ENCODE measurements at regions not wholly inside any gene's neighbourhood (a gene's known extent, or its start where the extent isn't known, plus 50 kb on each side); places are given as distances from the start of the nearest gene placed in this dataset.

- CTCF ChIA-PET = no interaction called here
- H3K9me3 Mint-ChIP-seq (ENCODE audit: low read depth, unreplicated experiment) = no peaks in the 10 kb centered on the region
- H3K27me3 Mint-ChIP-seq (ENCODE audit: unreplicated experiment) = no peaks in the 10 kb centered on the region
- H3K4me1 Mint-ChIP-seq (ENCODE audit: low read depth, unreplicated experiment) = no peaks in the 10 kb centered on the region
- H3K4me3 Mint-ChIP-seq (ENCODE audit: low read depth, unreplicated experiment) = no peak overlapping the region
- no peak overlapping the region for H3K27ac Mint-ChIP-seq (ENCODE audit: unreplicated experiment)
- no peak for TF ChIP-seq CTCF (IDR thresholded peaks at IDR 0.05; ENCODE audit: unreplicated experiment)
- intact Hi-C loops (cut with micrococcal nuclease; ENCODE audit: unreplicated experiment) = loop anchor here (5.0 kb wide), 1 partner anchor 871 kb away; no protein-coding TSS in a partner anchor
- no TSS peak for BruUV-seq (replicated peaks)
- H3K36me3 Mint-ChIP-seq (ENCODE audit: insufficient read depth, unreplicated experiment) = no peaks in the 10 kb centered on the region
- DNase-seq = no peak
These were observed 325.5 kb upstream of the IMPG1 start for GRCh38 chr6:76397966-76398365.

GRCh38 chr6:76382201-76382600, 309.7 kb upstream of the IMPG1 start:
- no TSS peak for BruUV-seq (replicated peaks)
- peaks cover 5% of the 10 kb centered on the region for H3K9me3 Mint-ChIP-seq (ENCODE audit: low read depth, unreplicated experiment)
- H3K27ac Mint-ChIP-seq (ENCODE audit: unreplicated experiment) = no peak overlapping the region

GRCh38 chr6:76381612-76382011, 309.1 kb upstream of the IMPG1 start:
- intact Hi-C loops (cut with micrococcal nuclease; ENCODE audit: unreplicated experiment) = no loop called here
- CTCF ChIA-PET = no interaction called here
- Mint-ChIP-seq H3K4me1 (ENCODE audit: low read depth, unreplicated experiment) (no peaks in the 10 kb centered on the region), H3K9me3 (ENCODE audit: low read depth, unreplicated experiment) (peaks cover 7% of the 10 kb centered on the region), H3K36me3 (ENCODE audit: insufficient read depth, unreplicated experiment) (no peaks in the 10 kb centered on the region), H3K4me3 (ENCODE audit: low read depth, unreplicated experiment) (no peak overlapping the region), H3K27me3 (ENCODE audit: unreplicated experiment) (peaks cover 9% of the 10 kb centered on the region), H3K27ac (ENCODE audit: unreplicated experiment) (no peak overlapping the region)
- no peak for TF ChIP-seq CTCF (IDR thresholded peaks at IDR 0.05; ENCODE audit: unreplicated experiment)
- DNase-seq = no peak
- no TSS peak for BruUV-seq (replicated peaks)

More at GRCh38 chr6:76382201-76382600, 309.7 kb upstream of the IMPG1 start:
- Mint-ChIP-seq H3K27me3 (ENCODE audit: unreplicated experiment) (peaks cover 3% of the 10 kb centered on the region), H3K4me1 (ENCODE audit: low read depth, unreplicated experiment) (no peaks in the 10 kb centered on the region), H3K4me3 (ENCODE audit: low read depth, unreplicated experiment) (no peak overlapping the region), H3K36me3 (ENCODE audit: insufficient read depth, unreplicated experiment) (no peaks in the 10 kb centered on the region)
- CTCF ChIA-PET = no interaction called here
- intact Hi-C loops (cut with micrococcal nuclease; ENCODE audit: unreplicated experiment) = no loop called here
- TF ChIP-seq CTCF (IDR thresholded peaks at IDR 0.05; ENCODE audit: unreplicated experiment) = no peak
- DNase-seq = no peak

GRCh38 chr6:76351275-76351674, 278.8 kb upstream of the IMPG1 start:
- Mint-ChIP-seq H3K4me1 (ENCODE audit: low read depth, unreplicated experiment) (no peaks in the 10 kb centered on the region), H3K4me3 (ENCODE audit: low read depth, unreplicated experiment) (no peak overlapping the region), H3K27me3 (ENCODE audit: unreplicated experiment) (no peaks in the 10 kb centered on the region), H3K36me3 (ENCODE audit: insufficient read depth, unreplicated experiment) (no peaks in the 10 kb centered on the region), H3K9me3 (ENCODE audit: low read depth, unreplicated experiment) (no peaks in the 10 kb centered on the region), H3K27ac (ENCODE audit: unreplicated experiment) (no peak overlapping the region)
- peak; percentile 30 for DNase-seq
- intact Hi-C loops (cut with micrococcal nuclease; ENCODE audit: unreplicated experiment) = loop anchor here (1.0 kb wide), 1 partner anchor 416 kb away; no protein-coding TSS in a partner anchor
- CTCF ChIA-PET = interaction anchor here (1.0 to 1.4 kb wide), 4 partner anchors 416 to 458 kb away, joined by 3 to 11 read pairs (median 4); no protein-coding TSS in a partner anchor
- BruUV-seq (replicated peaks) = no TSS peak
- peak; percentile 31 for TF ChIP-seq CTCF (IDR thresholded peaks at IDR 0.05; ENCODE audit: unreplicated experiment)

All from Calu3 (cell line).